K562 (cell line): ENCODE measurements at regions not wholly inside any gene's neighbourhood (a gene's known extent, or its start where the extent isn't known, plus 50 kb on each side); places are given as distances from the start of the nearest gene placed in this dataset.

ENCODE experiments used
- ATAC-seq: fragments of 200-7000 bp; cut with Tn5 transposase; 3 replicates; pipeline ENCODE4 v1.9.1; 2020; ENCODE audit warnings: moderate library complexity
- BruUV-seq: library from RNA; stranded (reverse); fragments of 400-500 nt; replicated peaks from 2 replicates; lab custom pipeline; 2021; lab: Mats Ljungman, UMichigan
- CTCF ChIA-PET: fragments of 300-600 bp; formaldehyde crosslinking; extraction: SDS; loops from one replicate; lab custom pipeline; 2021; ENCODE audit warnings: low intra/inter-chr PET ratio; lab: Yijun Ruan, JAX
- POLR2A ChIA-PET: fragments of 300-600, 350-650 bp; sonication (Branson Sonifier 250); formaldehyde crosslinking; extraction: SDS; loops from one replicate; lab custom pipeline; 2021; ENCODE audit warnings: antibody characterized with exemption, inconsistent platforms; lab: Yijun Ruan, JAX
- DNase-seq, 4 experiments: peaks; one replicate each; pipeline versions ENCODE4 v3.0.0 to v3.0.0-alpha.2; 2011 to 2018; ENCODE audit warnings: low spot score in 3 of 4, mixed read lengths in 3 of 4; ENCODE audit errors: extremely low read depth in 1 of 4
- FAIRE-seq: peaks from 2 replicates; lab custom pipeline; 2011; peaks lifted over from hg19 to GRCh38; lab: Jason Lieb, UNC
- H2AFZ ChIP-seq: 2 replicates; pipeline ENCODE4 v1.6.0; 2011; ENCODE audit warnings: low read depth, low read length, control low read depth, inconsistent platforms
- H3K27ac ChIP-seq: fragments of 200-600 bp; 3 replicates; pipeline ENCODE4 v1.8.0; 2011; ENCODE audit warnings: low read depth, mild to moderate bottlenecking, control low read depth, inconsistent platforms, low read length, moderate library complexity, mixed read lengths; ENCODE audit errors: extremely low read depth
- H3K27me3 ChIP-seq, 2 experiments: fragments of 300-600 bp in 1 of 2; 2 replicates in 1 of 2; 3 replicates in 1 of 2; pipeline versions ENCODE4 v1.6.0 to v1.8.0; 2011; ENCODE audit warnings: inconsistent platforms in 2 of 2, low read length in 2 of 2, mild to moderate bottlenecking in 1 of 2, mixed read lengths in 1 of 2, moderate library complexity in 1 of 2; ENCODE audit not compliant: control insufficient read depth in 2 of 2, insufficient read depth in 2 of 2
- H3K36me3 ChIP-seq: fragments of 300-600 bp; 3 replicates; pipeline ENCODE4 v1.8.0; 2011; ENCODE audit warnings: mild to moderate bottlenecking, low read length, inconsistent platforms; ENCODE audit not compliant: control insufficient read depth, insufficient read depth
- H3K4me1 ChIP-seq, 2 experiments: fragments of 200-600 bp in 1 of 2; replicated peaks in 1 of 2; 2 replicates in 1 of 2; 3 replicates in 1 of 2; pipeline versions ENCODE4 v1.5.1 to v1.8.0; 2011; ENCODE audit warnings: inconsistent platforms in 2 of 2, low read length in 2 of 2, mild to moderate bottlenecking in 1 of 2, mixed read lengths in 1 of 2, moderate library complexity in 1 of 2; ENCODE audit not compliant: control insufficient read depth in 2 of 2, insufficient read depth in 2 of 2
- H3K4me2 ChIP-seq: 2 replicates; pipeline ENCODE4 v1.6.1; 2011; ENCODE audit warnings: low read length, control low read depth, inconsistent platforms, mixed read lengths; ENCODE audit not compliant: insufficient read depth
- H3K4me3 ChIP-seq: fragments of 200-600 bp; sonication (generic), shearing (Covaris generic); 2 replicates; pipeline ENCODE4 v1.5.1; 2016; ENCODE audit warnings: control low read depth, inconsistent platforms
- H3K79me2 ChIP-seq: fragments of 200-600 bp; 3 replicates; pipeline ENCODE4 v1.8.0; 2011; ENCODE audit warnings: low read length, inconsistent platforms; ENCODE audit not compliant: control insufficient read depth, insufficient read depth
- H3K9ac ChIP-seq, 2 experiments: 2 replicates each; pipeline versions ENCODE4 v1.6.0 to v1.6.1; 2011; ENCODE audit warnings: low read depth in 2 of 2, low read length in 2 of 2, control low read depth in 1 of 2, inconsistent platforms in 1 of 2, mild to moderate bottlenecking in 1 of 2, mixed read lengths in 1 of 2; ENCODE audit not compliant: insufficient read depth in 1 of 2
- H3K9me1 ChIP-seq: one replicate; pipeline ENCODE4 v1.6.0; 2011; ENCODE audit warnings: inconsistent platforms, mild to moderate bottlenecking, low read length, moderate library complexity; ENCODE audit not compliant: control insufficient read depth, insufficient read depth
- H3K9me3 ChIP-seq: replicated peaks from 2 replicates; pipeline ENCODE4 v1.5.1; 2011; ENCODE audit warnings: low read depth, low read length, inconsistent platforms; ENCODE audit not compliant: control insufficient read depth, insufficient read depth
- H4K20me1 ChIP-seq: replicated peaks from 2 replicates; pipeline ENCODE4 v1.6.1; 2011; ENCODE audit warnings: low read length, inconsistent platforms, mixed read lengths; ENCODE audit not compliant: control insufficient read depth, insufficient read depth
- ADNP ChIP-seq: fragments of 200-800 bp; sonication (Bioruptor generic); IDR thresholded peaks from 2 replicates; pipeline ENCODE4 v1.6.1; 2016; ENCODE audit warnings: missing genetic modification characterization, missing compliant biosample characterization
- CEBPB ChIP-seq: fragments of 450-650 bp; IDR thresholded peaks from 2 replicates; pipeline ENCODE4 v1.6.1; 2016; ENCODE audit warnings: missing genetic modification characterization, missing compliant biosample characterization
- DNMT1 ChIP-seq: fragments of 450-650 bp; IDR thresholded peaks from 2 replicates; pipeline ENCODE4 v1.6.1; 2016; ENCODE audit warnings: antibody characterized with exemption, mild to moderate bottlenecking
- ERF ChIP-seq: fragments of 450-650 bp; formaldehyde crosslinking; IDR thresholded peaks from 2 replicates; pipeline ENCODE4 v1.4.0; 2020; ENCODE audit warnings: mild to moderate bottlenecking, mixed read lengths
- SMARCB1 ChIP-seq: IDR thresholded peaks from 2 replicates; pipeline ENCODE4 v1.6.1; 2011; ENCODE audit warnings: improper control_type of control experiment, low read depth; ENCODE audit not compliant: insufficient read length
- TARDBP ChIP-seq: fragments of 450-650 bp; IDR thresholded peaks from 2 replicates; pipeline ENCODE4 v1.6.1; 2016
- U2AF1 ChIP-seq: fragments of 200-400 bp; formaldehyde crosslinking; optimal IDR thresholded peaks from 2 replicates; pipeline ENCODE3; 2017; ENCODE audit warnings: mild to moderate bottlenecking, low read depth, low read length, moderate library complexity
- XRCC3 ChIP-seq: fragments of 450-650 bp; IDR thresholded peaks from 2 replicates; pipeline ENCODE4 v1.6.1; 2017; ENCODE audit warnings: mild to moderate bottlenecking, moderate library complexity
- ZFPM2 ChIP-seq: fragments of 250-450 bp; sonication (Bioruptor Pico); IDR thresholded peaks from 2 replicates; pipeline ENCODE4 v1.5.1; 2022; ENCODE audit warnings: mild to moderate bottlenecking
- ZNF740 ChIP-seq, 3 experiments: fragments of 200-800 bp in 1 of 3; sonication (Bioruptor generic) in 1 of 3; sonication (generic) in 1 of 3; formaldehyde crosslinking in 1 of 3; IDR thresholded peaks; 2 replicates each; pipeline versions ENCODE4 v1.6.1 to v1.8.0; 2016 to 2022; ENCODE audit warnings: mild to moderate bottlenecking in 2 of 3, missing compliant biosample characterization in 2 of 3, missing genetic modification characterization in 2 of 3, missing genetic modification reagents in 1 of 3
- ZZZ3 ChIP-seq: fragments of 450-650 bp; IDR thresholded peaks from 2 replicates; pipeline ENCODE4 v1.6.1; 2016; ENCODE audit warnings: antibody characterized with exemption, mild to moderate bottlenecking, moderate library complexity
- WGBS: fragments of 100-300 bp; shearing (Covaris generic); methylation state at CpG from one replicate; pipeline ENCODE4 v1.1.6; 2016; ENCODE audit warnings: low coverage, mixed read lengths; ENCODE audit not compliant: insufficient coverage; ENCODE audit errors: missing lambda C conversion rate; 5-methylcytosine and 5-hydroxymethylcytosine counted together
- in situ Hi-C: fragments of 300-500 bp; cut with MboI; formaldehyde crosslinking; loops from 4 replicates; pipeline ENCODE4 v1.15.0; 2018; ENCODE audit warnings: inconsistent platforms, mixed read lengths
- intact Hi-C: fragments of 100-400 bp; cut with micrococcal nuclease; formaldehyde crosslinking; loops from 2 replicates; pipeline ENCODE4 v1.14.2; 2022
- TF ChIP-seq, protein P1 (sequence below): fragments of 250-450 bp; sonication (Bioruptor Pico); IDR thresholded peaks from 2 replicates; pipeline ENCODE4 v1.5.0; 2020; ENCODE audit warnings: mild to moderate bottlenecking, borderline replicate concordance
- TF ChIP-seq, protein P2 (sequence below): sonication (generic); formaldehyde crosslinking; IDR thresholded peaks from 2 replicates; pipeline ENCODE4 v1.8.1; 2023; ENCODE audit warnings: mild to moderate bottlenecking, missing genetic modification reagents

DNA sequence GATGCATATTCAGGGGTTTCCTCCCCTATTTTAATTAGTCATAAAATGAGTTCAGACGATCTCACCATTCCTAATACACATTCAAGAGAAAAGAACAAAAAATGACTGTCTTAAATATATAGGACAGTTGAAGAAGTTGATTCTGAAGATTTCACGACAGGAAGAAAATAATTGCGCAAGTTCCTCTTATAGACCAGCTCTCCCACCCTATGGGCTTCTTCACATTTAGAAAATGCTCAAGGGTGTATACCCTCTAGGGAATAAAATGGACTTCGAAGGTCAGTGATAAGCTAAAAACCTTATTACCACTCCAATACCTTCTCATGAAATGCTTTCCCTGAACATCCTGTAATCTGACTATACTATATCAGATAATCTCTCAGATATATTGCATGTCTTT, 149.2 kb upstream of the TEX13C start:
- Histone ChIP-seq H3K36me3 (no peaks in the 10 kb centered on the region), H3K79me2 (no peaks in the 10 kb centered on the region), H3K4me3 (no peak overlapping the region), H2AFZ (no peak overlapping the region), H3K27ac (no peak overlapping the region), H4K20me1 (no peaks in the 10 kb centered on the region), H3K9ac (no peak overlapping the region), H3K4me1 (no peaks in the 10 kb centered on the region), H3K27me3 (no peaks in the 10 kb centered on the region), H3K9me1 (no peaks in the 10 kb centered on the region), H3K9me3 (no peaks in the 10 kb centered on the region), H3K4me2 (no peak overlapping the region)
- intact Hi-C loops, result no loop called here
- POLR2A ChIA-PET, result no interaction called here
- TF ChIP-seq XRCC3, result no peak
- in situ Hi-C loops, result no loop called here
- CTCF ChIA-PET, result no interaction called here
- DNase-seq (no peak), FAIRE-seq (no peak), ATAC-seq (no peak)
- no TSS peak for BruUV-seq
- WGBS, result 53% methylated on average over 4 of the region's 4 CpGs

DNA sequence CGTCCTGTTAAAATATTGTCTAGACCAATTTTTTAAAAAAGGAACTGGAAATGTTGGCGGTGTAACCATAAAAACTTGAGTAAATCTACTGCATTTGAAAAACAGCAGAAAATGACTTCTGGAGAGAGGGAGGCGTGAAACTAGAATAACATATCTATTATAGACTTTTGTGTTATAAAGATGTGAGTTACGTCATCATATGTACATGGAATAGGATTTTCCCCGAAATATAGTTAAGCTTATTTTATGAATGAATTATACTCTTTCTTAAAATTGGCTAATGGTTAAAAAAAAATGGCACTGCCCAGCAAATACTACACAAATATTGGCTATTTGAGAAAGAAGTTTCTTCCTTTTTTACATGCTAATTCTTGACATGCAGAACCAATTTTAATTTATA, 147.1 kb upstream of the TEX13C start:
- Histone ChIP-seq H3K27me3 (no peaks in the 10 kb centered on the region), H3K9me3 (no peaks in the 10 kb centered on the region), H2AFZ (no peak overlapping the region), H3K79me2 (no peaks in the 10 kb centered on the region), H3K27ac (no peak overlapping the region), H4K20me1 (no peaks in the 10 kb centered on the region), H3K9me1 (no peaks in the 10 kb centered on the region), H3K9ac (no peak overlapping the region), H3K4me2 (no peak overlapping the region), H3K4me3 (no peak overlapping the region), H3K36me3 (no peaks in the 10 kb centered on the region), H3K4me1 (no peaks in the 10 kb centered on the region)
- ChIA-PET CTCF (no interaction called here), POLR2A (no interaction called here)
- FAIRE-seq (no peak), ATAC-seq (no peak), DNase-seq (no peak)
- 14% methylated on average over 5 of the region's 5 CpGs for WGBS
- BruUV-seq, result no TSS peak
- intact Hi-C loops, result no loop called here
- in situ Hi-C loops, result no loop called here
- TF ChIP-seq CEBPB (tag) (no peak), U2AF1 (no peak), ZNF740 (CRISPR knock-in tag; IDR thresholded peaks at IDR 0.05) (no peak), ZNF740 (tag; IDR thresholded peaks at IDR 0.05) (no peak), ERF (CRISPR knock-in tag) (no peak), DNMT1 (no peak), TARDBP (no peak), ZZZ3 (no peak), ZFPM2 (CRISPR knock-in tag) (no peak), SMARCB1 (no peak), ADNP (tag) (no peak)
- TF ChIP-seq, protein P1, sequence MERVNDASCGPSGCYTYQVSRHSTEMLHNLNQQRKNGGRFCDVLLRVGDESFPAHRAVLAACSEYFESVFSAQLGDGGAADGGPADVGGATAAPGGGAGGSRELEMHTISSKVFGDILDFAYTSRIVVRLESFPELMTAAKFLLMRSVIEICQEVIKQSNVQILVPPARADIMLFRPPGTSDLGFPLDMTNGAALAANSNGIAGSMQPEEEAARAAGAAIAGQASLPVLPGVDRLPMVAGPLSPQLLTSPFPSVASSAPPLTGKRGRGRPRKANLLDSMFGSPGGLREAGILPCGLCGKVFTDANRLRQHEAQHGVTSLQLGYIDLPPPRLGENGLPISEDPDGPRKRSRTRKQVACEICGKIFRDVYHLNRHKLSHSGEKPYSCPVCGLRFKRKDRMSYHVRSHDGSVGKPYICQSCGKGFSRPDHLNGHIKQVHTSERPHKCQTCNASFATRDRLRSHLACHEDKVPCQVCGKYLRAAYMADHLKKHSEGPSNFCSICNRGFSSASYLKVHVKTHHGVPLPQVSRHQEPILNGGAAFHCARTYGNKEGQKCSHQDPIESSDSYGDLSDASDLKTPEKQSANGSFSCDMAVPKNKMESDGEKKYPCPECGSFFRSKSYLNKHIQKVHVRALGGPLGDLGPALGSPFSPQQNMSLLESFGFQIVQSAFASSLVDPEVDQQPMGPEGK (CRISPR knock-in tag), result no peak
- TF ChIP-seq, protein P2, sequence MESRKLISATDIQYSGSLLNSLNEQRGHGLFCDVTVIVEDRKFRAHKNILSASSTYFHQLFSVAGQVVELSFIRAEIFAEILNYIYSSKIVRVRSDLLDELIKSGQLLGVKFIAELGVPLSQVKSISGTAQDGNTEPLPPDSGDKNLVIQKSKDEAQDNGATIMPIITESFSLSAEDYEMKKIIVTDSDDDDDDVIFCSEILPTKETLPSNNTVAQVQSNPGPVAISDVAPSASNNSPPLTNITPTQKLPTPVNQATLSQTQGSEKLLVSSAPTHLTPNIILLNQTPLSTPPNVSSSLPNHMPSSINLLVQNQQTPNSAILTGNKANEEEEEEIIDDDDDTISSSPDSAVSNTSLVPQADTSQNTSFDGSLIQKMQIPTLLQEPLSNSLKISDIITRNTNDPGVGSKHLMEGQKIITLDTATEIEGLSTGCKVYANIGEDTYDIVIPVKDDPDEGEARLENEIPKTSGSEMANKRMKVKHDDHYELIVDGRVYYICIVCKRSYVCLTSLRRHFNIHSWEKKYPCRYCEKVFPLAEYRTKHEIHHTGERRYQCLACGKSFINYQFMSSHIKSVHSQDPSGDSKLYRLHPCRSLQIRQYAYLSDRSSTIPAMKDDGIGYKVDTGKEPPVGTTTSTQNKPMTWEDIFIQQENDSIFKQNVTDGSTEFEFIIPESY (CRISPR knock-in tag), result no peak
